ENCODE measurements at regions not wholly inside any gene's neighbourhood (a gene's known extent, or its start where the extent isn't known, plus 50 kb on each side); places are given as distances from the start of the nearest gene placed in this dataset.

GRCh38 chr4:96519291-96519690, 679.4 kb downstream of the PDHA2 start:
- TF ChIP-seq CTCF (IDR thresholded peaks at IDR 0.05) (no peak), POLR2A (IDR thresholded peaks at IDR 0.05) (no peak)
